GM20000 (cell line): ENCODE measurements at regions not wholly inside any gene's neighbourhood (a gene's known extent, or its start where the extent isn't known, plus 50 kb on each side); places are given as distances from the start of the nearest gene placed in this dataset.

Source experiments
- DNase-seq: peaks from one replicate; pipeline ENCODE4 v3.0.0; 2012; ENCODE audit warnings: low spot score
- CTCF ChIP-seq: IDR thresholded peaks from 2 replicates; pipeline ENCODE4 v1.5.1; 2012; ENCODE audit warnings: mild to moderate bottlenecking, control low read depth; ENCODE audit errors: extremely low read depth, missing control alignments

- TF ChIP-seq CTCF = no peak
- no peak for DNase-seq
Observed at GRCh38 chr2:181114021-181114420, 133.6 kb downstream of the UBE2E3 start.

- no peak for TF ChIP-seq CTCF
- no peak for DNase-seq
Observed at GRCh38 chr2:181116261-181116660, 135.9 kb downstream of the UBE2E3 start.

GRCh38 chr2:181117206-181117925 is 137.0 kb downstream of the UBE2E3 start:
- no peak for TF ChIP-seq CTCF
- no peak for DNase-seq

GRCh38 chr2:181120625-181121024 is 140.2 kb downstream of the UBE2E3 start:
- no peak for TF ChIP-seq CTCF
- no peak for DNase-seq

- DNase-seq = no peak
- no peak for TF ChIP-seq CTCF
Observed at GRCh38 chr2:181121996-181122395, 141.6 kb downstream of the UBE2E3 start.

GRCh38 chr2:181122601-181123000 is 142.2 kb downstream of the UBE2E3 start:
- DNase-seq = no peak
- TF ChIP-seq CTCF = no peak

- DNase-seq = peak; percentile 57
- TF ChIP-seq CTCF = no peak
Observed at GRCh38 chr2:181123798-181124231, 143.4 kb downstream of the UBE2E3 start.
